WTC11 (cell line): ENCODE measurements at regions not wholly inside any gene's neighbourhood (a gene's known extent, or its start where the extent isn't known, plus 50 kb on each side); places are given as distances from the start of the nearest gene placed in this dataset.

Experiments used
- ATAC-seq: fragments of 200-7000 bp; cut with Tn5 transposase; 2 replicates; pipeline ENCODE4 v1.10.0; 2021; ENCODE audit warnings: mild to moderate bottlenecking, moderate library complexity
- CTCF ChIA-PET: fragments of 300-600 bp; sonication (Branson Sonifier 250); formaldehyde crosslinking; loops from one replicate; lab custom pipeline; 2021; ENCODE audit warnings: antibody characterized with exemption; lab: Charles Lee
- POLR2A ChIA-PET: fragments of 350-600 bp; sonication (Branson Sonifier 250); formaldehyde crosslinking; loops from one replicate; lab custom pipeline; 2021; ENCODE audit warnings: antibody characterized with exemption; lab: Charles Lee
- DNase-seq: peaks from one replicate; pipeline ENCODE4 v3.0.0; 2021; ENCODE audit warnings: low spot score
- H3K27ac Mint-ChIP-seq: 2 replicates; pipeline ENCODE4 v1.8.0; 2021; ENCODE audit warnings: mixed read lengths
- H3K27me3 Mint-ChIP-seq: 2 replicates; pipeline ENCODE4 v1.8.0; 2021; ENCODE audit warnings: low read depth, mild to moderate bottlenecking, moderate library complexity, mixed read lengths
- H3K36me3 Mint-ChIP-seq: 2 replicates; pipeline ENCODE4 v1.8.0; 2021; ENCODE audit warnings: mixed read lengths
- H3K4me1 Mint-ChIP-seq: 2 replicates; pipeline ENCODE4 v1.8.0; 2022; ENCODE audit warnings: mixed read lengths
- H3K4me3 Mint-ChIP-seq: 2 replicates; pipeline ENCODE4 v1.8.0; 2021; ENCODE audit warnings: mild to moderate bottlenecking, moderate library complexity, mixed read lengths
- H3K9me3 Mint-ChIP-seq: 2 replicates; pipeline ENCODE4 v1.8.0; 2021; ENCODE audit warnings: mixed read lengths
- ATF2 ChIP-seq: sonication (generic); formaldehyde crosslinking; IDR thresholded peaks from 2 replicates; pipeline ENCODE4 v1.8.1; 2022; ENCODE audit warnings: low read depth, missing genetic modification reagents, borderline replicate concordance
- ESRRA ChIP-seq: sonication (generic); formaldehyde crosslinking; IDR thresholded peaks from 2 replicates; pipeline ENCODE4 v1.8.1; 2022; ENCODE audit warnings: mild to moderate bottlenecking, missing genetic modification reagents, borderline replicate concordance
- ETV6 ChIP-seq: sonication (generic); formaldehyde crosslinking; IDR thresholded peaks from 2 replicates; pipeline ENCODE4 v1.8.1; 2022; ENCODE audit warnings: mild to moderate bottlenecking, missing genetic modification reagents
- FOXJ3 ChIP-seq: sonication (generic); formaldehyde crosslinking; IDR thresholded peaks from 2 replicates; pipeline ENCODE4 v1.9.0; 2021; ENCODE audit warnings: missing genetic modification reagents, mild to moderate bottlenecking, borderline replicate concordance
- FOXP4 ChIP-seq: sonication (generic); formaldehyde crosslinking; IDR thresholded peaks from 2 replicates; pipeline ENCODE4 v1.8.0; 2022; ENCODE audit warnings: mild to moderate bottlenecking, missing genetic modification reagents
- GTF2I ChIP-seq: fragments of 250-450 bp; sonication (Bioruptor Pico); conservative IDR thresholded peaks from 2 replicates; pipeline ENCODE4 v1.4.0; 2021; ENCODE audit warnings: mild to moderate bottlenecking
- IRF1 ChIP-seq: sonication (generic); formaldehyde crosslinking; IDR thresholded peaks from 2 replicates; pipeline ENCODE4 v1.8.0; 2023; ENCODE audit warnings: missing genetic modification reagents
- MYBL2 ChIP-seq: sonication (generic); formaldehyde crosslinking; IDR thresholded peaks from 2 replicates; pipeline ENCODE4 v1.8.1; 2023; ENCODE audit warnings: mild to moderate bottlenecking, moderate library complexity, missing genetic modification reagents
- NR1H2 ChIP-seq: sonication (generic); formaldehyde crosslinking; IDR thresholded peaks from 2 replicates; pipeline ENCODE4 v1.9.0; 2021; ENCODE audit warnings: mild to moderate bottlenecking, moderate library complexity, missing genetic modification reagents
- ZNF121 ChIP-seq: sonication (generic); formaldehyde crosslinking; IDR thresholded peaks from 2 replicates; pipeline ENCODE4 v1.8.0; 2023; ENCODE audit warnings: missing genetic modification reagents
- ZNF416 ChIP-seq: fragments of 250-450 bp; sonication (Bioruptor Pico); IDR thresholded peaks from 2 replicates; pipeline ENCODE4 v1.9.0; 2021; ENCODE audit warnings: mild to moderate bottlenecking, inconsistent platforms
- TF ChIP-seq, protein P1 (sequence below): sonication (generic); formaldehyde crosslinking; IDR thresholded peaks from 2 replicates; pipeline ENCODE4 v1.8.0; 2022; ENCODE audit warnings: missing genetic modification reagents
- TF ChIP-seq, protein P2 (sequence below): fragments of 250-450 bp; sonication (Bioruptor Pico); IDR thresholded peaks from 2 replicates; pipeline ENCODE4 v2.1.2; 2022; ENCODE audit warnings: mild to moderate bottlenecking, moderate library complexity
- TF ChIP-seq, protein P3 (sequence below): sonication (generic); formaldehyde crosslinking; IDR thresholded peaks from 2 replicates; pipeline ENCODE4 v1.8.1; 2023; ENCODE audit warnings: mild to moderate bottlenecking, missing genetic modification reagents, borderline replicate concordance
- TF ChIP-seq, protein P4 (sequence below): sonication (generic); formaldehyde crosslinking; IDR thresholded peaks from 2 replicates; pipeline ENCODE4 v1.8.1; 2023; ENCODE audit warnings: mild to moderate bottlenecking, missing genetic modification reagents
- TF ChIP-seq, protein P5 (sequence below): sonication (generic); formaldehyde crosslinking; IDR thresholded peaks from 2 replicates; pipeline ENCODE4 v1.8.0; 2022; ENCODE audit warnings: mild to moderate bottlenecking, missing genetic modification reagents

DNA sequence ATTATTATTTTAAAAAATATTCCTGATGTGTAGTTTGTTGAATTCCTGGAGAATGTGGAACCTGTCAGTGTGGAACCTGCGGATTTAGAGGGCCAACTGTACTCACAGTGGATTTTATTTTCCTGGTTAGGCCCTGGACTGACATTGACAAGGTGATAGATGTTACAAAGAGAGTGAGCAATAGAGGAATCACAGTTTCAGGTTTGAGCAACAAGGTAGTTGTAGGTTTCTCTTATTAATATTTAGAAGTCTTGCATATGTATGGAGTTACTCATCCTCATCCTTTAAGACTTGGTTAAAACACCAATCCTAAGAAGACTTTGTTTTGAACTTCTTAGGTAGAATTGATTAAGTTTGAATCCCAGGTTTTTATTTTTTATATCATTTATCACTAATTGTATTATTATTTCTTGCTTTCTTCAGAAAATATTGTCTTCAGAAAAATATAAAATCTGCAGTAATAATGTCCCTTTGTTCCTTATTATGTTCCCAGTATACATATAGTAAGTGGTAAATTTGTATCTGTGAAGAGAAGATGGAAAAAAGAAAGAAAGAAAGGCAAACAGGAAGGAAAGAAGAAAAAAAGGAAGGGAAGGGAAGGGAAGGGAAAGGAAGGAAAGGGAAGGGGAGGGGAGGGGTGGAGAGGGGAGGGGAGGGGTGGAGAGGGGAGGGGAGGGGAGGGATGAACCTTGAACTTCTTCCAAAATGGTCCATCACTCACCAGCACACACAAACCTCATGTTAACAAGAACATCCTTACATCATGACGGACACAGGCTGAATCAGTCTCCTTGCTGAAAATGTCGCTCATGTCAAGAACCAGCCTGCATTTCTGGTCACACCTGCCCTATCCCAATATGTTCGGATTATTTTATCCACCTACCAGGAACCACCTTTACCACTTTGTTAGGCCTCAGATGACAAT is 867.2 kb downstream of the CDH11 start:
- Mint-ChIP-seq H3K27ac (no peak overlapping the region), H3K4me1 (no peaks in the 10 kb centered on the region), H3K27me3 (no peaks in the 10 kb centered on the region), H3K36me3 (no peaks in the 10 kb centered on the region), H3K4me3 (no peak overlapping the region), H3K9me3 (no peaks in the 10 kb centered on the region)
- POLR2A ChIA-PET: no interaction called here
- ATAC-seq: no peak
- CTCF ChIA-PET: no interaction called here
- TF ChIP-seq, protein P1, sequence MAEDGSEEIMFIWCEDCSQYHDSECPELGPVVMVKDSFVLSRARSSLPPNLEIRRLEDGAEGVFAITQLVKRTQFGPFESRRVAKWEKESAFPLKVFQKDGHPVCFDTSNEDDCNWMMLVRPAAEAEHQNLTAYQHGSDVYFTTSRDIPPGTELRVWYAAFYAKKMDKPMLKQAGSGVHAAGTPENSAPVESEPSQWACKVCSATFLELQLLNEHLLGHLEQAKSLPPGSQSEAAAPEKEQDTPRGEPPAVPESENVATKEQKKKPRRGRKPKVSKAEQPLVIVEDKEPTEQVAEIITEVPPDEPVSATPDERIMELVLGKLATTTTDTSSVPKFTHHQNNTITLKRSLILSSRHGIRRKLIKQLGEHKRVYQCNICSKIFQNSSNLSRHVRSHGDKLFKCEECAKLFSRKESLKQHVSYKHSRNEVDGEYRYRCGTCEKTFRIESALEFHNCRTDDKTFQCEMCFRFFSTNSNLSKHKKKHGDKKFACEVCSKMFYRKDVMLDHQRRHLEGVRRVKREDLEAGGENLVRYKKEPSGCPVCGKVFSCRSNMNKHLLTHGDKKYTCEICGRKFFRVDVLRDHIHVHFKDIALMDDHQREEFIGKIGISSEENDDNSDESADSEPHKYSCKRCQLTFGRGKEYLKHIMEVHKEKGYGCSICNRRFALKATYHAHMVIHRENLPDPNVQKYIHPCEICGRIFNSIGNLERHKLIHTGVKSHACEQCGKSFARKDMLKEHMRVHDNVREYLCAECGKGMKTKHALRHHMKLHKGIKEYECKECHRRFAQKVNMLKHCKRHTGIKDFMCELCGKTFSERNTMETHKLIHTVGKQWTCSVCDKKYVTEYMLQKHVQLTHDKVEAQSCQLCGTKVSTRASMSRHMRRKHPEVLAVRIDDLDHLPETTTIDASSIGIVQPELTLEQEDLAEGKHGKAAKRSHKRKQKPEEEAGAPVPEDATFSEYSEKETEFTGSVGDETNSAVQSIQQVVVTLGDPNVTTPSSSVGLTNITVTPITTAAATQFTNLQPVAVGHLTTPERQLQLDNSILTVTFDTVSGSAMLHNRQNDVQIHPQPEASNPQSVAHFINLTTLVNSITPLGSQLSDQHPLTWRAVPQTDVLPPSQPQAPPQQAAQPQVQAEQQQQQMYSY (CRISPR knock-in tag): no peak
- TF ChIP-seq, protein P2, sequence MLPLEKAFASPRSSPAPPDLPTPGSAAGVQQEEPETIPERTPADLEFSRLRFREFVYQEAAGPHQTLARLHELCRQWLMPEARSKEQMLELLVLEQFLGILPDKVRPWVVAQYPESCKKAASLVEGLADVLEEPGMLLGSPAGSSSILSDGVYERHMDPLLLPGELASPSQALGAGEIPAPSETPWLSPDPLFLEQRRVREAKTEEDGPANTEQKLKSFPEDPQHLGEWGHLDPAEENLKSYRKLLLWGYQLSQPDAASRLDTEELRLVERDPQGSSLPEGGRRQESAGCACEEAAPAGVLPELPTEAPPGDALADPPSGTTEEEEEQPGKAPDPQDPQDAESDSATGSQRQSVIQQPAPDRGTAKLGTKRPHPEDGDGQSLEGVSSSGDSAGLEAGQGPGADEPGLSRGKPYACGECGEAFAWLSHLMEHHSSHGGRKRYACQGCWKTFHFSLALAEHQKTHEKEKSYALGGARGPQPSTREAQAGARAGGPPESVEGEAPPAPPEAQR (CRISPR knock-in tag): no peak
- TF ChIP-seq FOXP4 (CRISPR knock-in tag) (no peak), ETV6 (CRISPR knock-in tag) (no peak), FOXJ3 (CRISPR knock-in tag) (no peak)
- TF ChIP-seq, protein P3, sequence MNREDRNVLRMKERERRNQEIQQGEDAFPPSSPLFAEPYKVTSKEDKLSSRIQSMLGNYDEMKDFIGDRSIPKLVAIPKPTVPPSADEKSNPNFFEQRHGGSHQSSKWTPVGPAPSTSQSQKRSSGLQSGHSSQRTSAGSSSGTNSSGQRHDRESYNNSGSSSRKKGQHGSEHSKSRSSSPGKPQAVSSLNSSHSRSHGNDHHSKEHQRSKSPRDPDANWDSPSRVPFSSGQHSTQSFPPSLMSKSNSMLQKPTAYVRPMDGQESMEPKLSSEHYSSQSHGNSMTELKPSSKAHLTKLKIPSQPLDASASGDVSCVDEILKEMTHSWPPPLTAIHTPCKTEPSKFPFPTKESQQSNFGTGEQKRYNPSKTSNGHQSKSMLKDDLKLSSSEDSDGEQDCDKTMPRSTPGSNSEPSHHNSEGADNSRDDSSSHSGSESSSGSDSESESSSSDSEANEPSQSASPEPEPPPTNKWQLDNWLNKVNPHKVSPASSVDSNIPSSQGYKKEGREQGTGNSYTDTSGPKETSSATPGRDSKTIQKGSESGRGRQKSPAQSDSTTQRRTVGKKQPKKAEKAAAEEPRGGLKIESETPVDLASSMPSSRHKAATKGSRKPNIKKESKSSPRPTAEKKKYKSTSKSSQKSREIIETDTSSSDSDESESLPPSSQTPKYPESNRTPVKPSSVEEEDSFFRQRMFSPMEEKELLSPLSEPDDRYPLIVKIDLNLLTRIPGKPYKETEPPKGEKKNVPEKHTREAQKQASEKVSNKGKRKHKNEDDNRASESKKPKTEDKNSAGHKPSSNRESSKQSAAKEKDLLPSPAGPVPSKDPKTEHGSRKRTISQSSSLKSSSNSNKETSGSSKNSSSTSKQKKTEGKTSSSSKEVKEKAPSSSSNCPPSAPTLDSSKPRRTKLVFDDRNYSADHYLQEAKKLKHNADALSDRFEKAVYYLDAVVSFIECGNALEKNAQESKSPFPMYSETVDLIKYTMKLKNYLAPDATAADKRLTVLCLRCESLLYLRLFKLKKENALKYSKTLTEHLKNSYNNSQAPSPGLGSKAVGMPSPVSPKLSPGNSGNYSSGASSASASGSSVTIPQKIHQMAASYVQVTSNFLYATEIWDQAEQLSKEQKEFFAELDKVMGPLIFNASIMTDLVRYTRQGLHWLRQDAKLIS (CRISPR knock-in tag): no peak
- no peak for DNase-seq

DNA sequence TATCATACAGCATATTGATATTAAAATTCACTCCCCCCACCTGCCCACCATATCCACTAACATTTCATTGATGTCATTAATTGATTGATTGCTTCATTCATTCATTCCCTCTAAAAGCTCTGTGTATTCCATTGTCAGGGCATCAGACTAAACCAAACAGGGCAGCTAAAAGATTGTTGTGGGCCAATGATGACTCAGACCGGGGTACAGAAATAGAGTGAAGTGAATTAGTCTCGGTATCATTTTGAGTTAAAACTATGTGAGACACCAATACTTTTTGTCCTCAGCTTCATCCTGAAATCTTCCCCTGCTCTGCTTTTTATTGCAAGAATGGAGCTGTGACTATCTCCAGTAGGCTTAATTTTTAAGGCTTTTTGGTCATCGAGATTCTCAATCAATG is 868.3 kb downstream of the CDH11 start:
- ChIA-PET CTCF (no interaction called here), POLR2A (no interaction called here)
- no peak for ATAC-seq
- DNase-seq: no peak
- H3K27ac Mint-ChIP-seq: no peak overlapping the region
- no peak overlapping the region for H3K4me3 Mint-ChIP-seq
- H3K9me3 Mint-ChIP-seq: no peaks in the 10 kb centered on the region
- H3K4me1 Mint-ChIP-seq: no peaks in the 10 kb centered on the region
- no peaks in the 10 kb centered on the region for H3K36me3 Mint-ChIP-seq
- H3K27me3 Mint-ChIP-seq: no peaks in the 10 kb centered on the region
- TF ChIP-seq MYBL2: no peak
- no peak for TF ChIP-seq NR1H2 (CRISPR knock-in tag)
- TF ChIP-seq ZNF416 (CRISPR knock-in tag): no peak
- no peak for TF ChIP-seq ESRRA (CRISPR knock-in tag)
- TF ChIP-seq IRF1 (CRISPR knock-in tag): no peak
- TF ChIP-seq, protein P4, sequence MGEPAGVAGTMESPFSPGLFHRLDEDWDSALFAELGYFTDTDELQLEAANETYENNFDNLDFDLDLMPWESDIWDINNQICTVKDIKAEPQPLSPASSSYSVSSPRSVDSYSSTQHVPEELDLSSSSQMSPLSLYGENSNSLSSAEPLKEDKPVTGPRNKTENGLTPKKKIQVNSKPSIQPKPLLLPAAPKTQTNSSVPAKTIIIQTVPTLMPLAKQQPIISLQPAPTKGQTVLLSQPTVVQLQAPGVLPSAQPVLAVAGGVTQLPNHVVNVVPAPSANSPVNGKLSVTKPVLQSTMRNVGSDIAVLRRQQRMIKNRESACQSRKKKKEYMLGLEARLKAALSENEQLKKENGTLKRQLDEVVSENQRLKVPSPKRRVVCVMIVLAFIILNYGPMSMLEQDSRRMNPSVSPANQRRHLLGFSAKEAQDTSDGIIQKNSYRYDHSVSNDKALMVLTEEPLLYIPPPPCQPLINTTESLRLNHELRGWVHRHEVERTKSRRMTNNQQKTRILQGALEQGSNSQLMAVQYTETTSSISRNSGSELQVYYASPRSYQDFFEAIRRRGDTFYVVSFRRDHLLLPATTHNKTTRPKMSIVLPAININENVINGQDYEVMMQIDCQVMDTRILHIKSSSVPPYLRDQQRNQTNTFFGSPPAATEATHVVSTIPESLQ (CRISPR knock-in tag): no peak
- TF ChIP-seq GTF2I: no peak
- no peak for TF ChIP-seq ZNF121
- no peak for TF ChIP-seq ATF2
- TF ChIP-seq, protein P5, sequence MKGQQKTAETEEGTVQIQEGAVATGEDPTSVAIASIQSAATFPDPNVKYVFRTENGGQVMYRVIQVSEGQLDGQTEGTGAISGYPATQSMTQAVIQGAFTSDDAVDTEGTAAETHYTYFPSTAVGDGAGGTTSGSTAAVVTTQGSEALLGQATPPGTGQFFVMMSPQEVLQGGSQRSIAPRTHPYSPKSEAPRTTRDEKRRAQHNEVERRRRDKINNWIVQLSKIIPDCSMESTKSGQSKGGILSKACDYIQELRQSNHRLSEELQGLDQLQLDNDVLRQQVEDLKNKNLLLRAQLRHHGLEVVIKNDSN (CRISPR knock-in tag): no peak
